ENCODE measurements at regions not wholly inside any gene's neighbourhood (a gene's known extent, or its start where the extent isn't known, plus 50 kb on each side); places are given as distances from the start of the nearest gene placed in this dataset.

DNA sequence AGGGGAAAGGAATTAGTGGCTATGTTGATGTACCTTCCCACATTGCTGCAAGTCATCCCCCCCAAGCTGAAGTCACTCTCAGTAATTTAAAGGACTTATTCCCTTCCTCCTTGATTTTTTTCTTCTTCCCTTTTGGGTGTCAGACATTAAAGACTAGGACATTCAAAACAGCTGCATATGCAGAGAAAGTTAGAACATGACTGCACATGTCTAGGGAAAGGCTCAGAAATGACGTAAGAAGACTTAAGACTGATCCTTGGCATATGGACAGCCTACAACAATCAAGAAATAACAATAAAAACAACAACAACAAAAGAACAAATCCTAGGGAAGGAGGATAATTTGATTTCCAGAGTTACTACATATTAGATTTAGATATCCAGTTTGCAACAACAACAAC, 997.5 kb downstream of the TLE4 start:
- no CpG with 5 or more reads among the region's 1 CpG for WGBS (ENCODE audit: insufficient coverage)
- Histone ChIP-seq H3K36me3 (ENCODE audit: control insufficient read depth, insufficient read depth, low read length) (no peaks in the 10 kb centered on the region), H3K4me3 (ENCODE audit: low read length) (no peak overlapping the region), H3K9me3 (replicated peaks; ENCODE audit: control insufficient read depth, low read depth, low read length) (peaks cover 4% of the 10 kb centered on the region), H3K27ac (ENCODE audit: low read length) (no peak overlapping the region), H3K4me1 (ENCODE audit: control insufficient read depth, insufficient read depth, low read length) (no peaks in the 10 kb centered on the region), H3K27me3 (ENCODE audit: control insufficient read depth, insufficient read depth, low read length) (no peaks in the 10 kb centered on the region)
- no peak for DNase-seq

- no peak overlapping the region for H3K27ac ChIP-seq (ENCODE audit: low read length)
- no peaks in the 10 kb centered on the region for H3K36me3 ChIP-seq (ENCODE audit: control insufficient read depth, insufficient read depth, low read length)
- no peak for DNase-seq
- no peaks in the 10 kb centered on the region for H3K9me3 ChIP-seq (replicated peaks; ENCODE audit: control insufficient read depth, low read depth, low read length)
- no peaks in the 10 kb centered on the region for H3K4me1 ChIP-seq (ENCODE audit: control insufficient read depth, insufficient read depth, low read length)
- WGBS (ENCODE audit: insufficient coverage) = no CpG with 5 or more reads among the region's 2 CpGs
- H3K27me3 ChIP-seq (ENCODE audit: control insufficient read depth, insufficient read depth, low read length) = no peaks in the 10 kb centered on the region
- H3K4me3 ChIP-seq (ENCODE audit: low read length) = no peak overlapping the region
These were observed 989.8 kb downstream of the TLE4 start for GRCh38 chr9:80561526-80561925.

DNA sequence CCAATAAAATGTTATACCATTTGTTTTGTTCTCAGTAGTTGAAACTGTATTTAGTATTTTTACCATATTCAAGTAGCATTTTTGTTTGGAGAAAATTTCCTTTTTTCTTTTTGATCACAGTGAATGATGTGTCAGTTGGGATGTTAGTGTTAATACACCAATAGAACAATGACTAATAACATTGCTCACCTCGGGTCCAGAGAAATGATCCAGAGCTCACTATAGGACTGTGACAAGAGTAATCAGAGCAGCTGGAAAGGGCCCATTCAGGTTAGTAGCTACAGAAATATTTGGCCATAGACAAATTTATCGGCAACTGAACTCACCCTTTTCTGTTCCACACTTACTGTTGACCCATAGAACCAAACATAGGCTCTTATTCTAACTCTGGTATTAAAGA, 989.2 kb downstream of the TLE4 start:
- WGBS (ENCODE audit: insufficient coverage) = no CpG with 5 or more reads among the region's 2 CpGs
- H3K27me3 ChIP-seq (ENCODE audit: control insufficient read depth, insufficient read depth, low read length) = no peaks in the 10 kb centered on the region
- no peak for DNase-seq
- H3K27ac ChIP-seq (ENCODE audit: low read length) = no peak overlapping the region
- no peaks in the 10 kb centered on the region for H3K36me3 ChIP-seq (ENCODE audit: control insufficient read depth, insufficient read depth, low read length)
- H3K4me1 ChIP-seq (ENCODE audit: control insufficient read depth, insufficient read depth, low read length) = no peaks in the 10 kb centered on the region
- H3K4me3 ChIP-seq (ENCODE audit: low read length) = no peak overlapping the region
- H3K9me3 ChIP-seq (replicated peaks; ENCODE audit: control insufficient read depth, low read depth, low read length) = no peaks in the 10 kb centered on the region

DNA sequence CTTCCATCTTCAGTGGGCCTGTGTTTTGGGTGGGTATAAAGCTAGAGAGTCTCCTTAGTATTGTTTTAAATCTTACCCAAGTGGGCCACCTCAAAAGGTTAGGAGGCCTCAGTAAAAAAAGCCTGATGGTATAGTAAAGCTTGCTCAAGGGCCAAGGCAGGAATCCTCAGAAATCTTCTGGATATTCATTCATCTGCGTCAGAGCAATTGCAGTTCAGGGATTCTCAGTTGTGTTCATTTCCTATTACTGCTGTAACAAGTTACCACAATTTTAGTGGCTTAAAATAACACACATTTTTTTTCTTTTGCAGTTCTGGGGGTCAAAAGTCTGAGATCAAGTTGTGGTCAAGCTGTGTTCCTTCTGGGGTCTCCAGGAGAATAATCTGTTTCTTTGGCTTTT, 985.5 kb downstream of the TLE4 start:
- H3K36me3 ChIP-seq (ENCODE audit: control insufficient read depth, insufficient read depth, low read length) = no peaks in the 10 kb centered on the region
- no peaks in the 10 kb centered on the region for H3K9me3 ChIP-seq (replicated peaks; ENCODE audit: control insufficient read depth, low read depth, low read length)
- H3K27ac ChIP-seq (ENCODE audit: low read length) = no peak overlapping the region
- no peaks in the 10 kb centered on the region for H3K4me1 ChIP-seq (ENCODE audit: control insufficient read depth, insufficient read depth, low read length)
- no CpG with 5 or more reads among the region's 1 CpG for WGBS (ENCODE audit: insufficient coverage)
- H3K4me3 ChIP-seq (ENCODE audit: low read length) = no peak overlapping the region
- DNase-seq = no peak
- no peaks in the 10 kb centered on the region for H3K27me3 ChIP-seq (ENCODE audit: control insufficient read depth, insufficient read depth, low read length)

- Histone ChIP-seq H3K27me3 (ENCODE audit: control insufficient read depth, insufficient read depth, low read length) (no peaks in the 10 kb centered on the region), H3K9me3 (replicated peaks; ENCODE audit: control insufficient read depth, low read depth, low read length) (no peaks in the 10 kb centered on the region), H3K4me1 (ENCODE audit: control insufficient read depth, insufficient read depth, low read length) (no peaks in the 10 kb centered on the region), H3K4me3 (ENCODE audit: low read length) (no peak overlapping the region), H3K36me3 (ENCODE audit: control insufficient read depth, insufficient read depth, low read length) (no peaks in the 10 kb centered on the region), H3K27ac (ENCODE audit: low read length) (no peak overlapping the region)
- DNase-seq = peak; percentile 26
These were observed 984.9 kb downstream of the TLE4 start for GRCh38 chr9:80556631-80557030.

DNA sequence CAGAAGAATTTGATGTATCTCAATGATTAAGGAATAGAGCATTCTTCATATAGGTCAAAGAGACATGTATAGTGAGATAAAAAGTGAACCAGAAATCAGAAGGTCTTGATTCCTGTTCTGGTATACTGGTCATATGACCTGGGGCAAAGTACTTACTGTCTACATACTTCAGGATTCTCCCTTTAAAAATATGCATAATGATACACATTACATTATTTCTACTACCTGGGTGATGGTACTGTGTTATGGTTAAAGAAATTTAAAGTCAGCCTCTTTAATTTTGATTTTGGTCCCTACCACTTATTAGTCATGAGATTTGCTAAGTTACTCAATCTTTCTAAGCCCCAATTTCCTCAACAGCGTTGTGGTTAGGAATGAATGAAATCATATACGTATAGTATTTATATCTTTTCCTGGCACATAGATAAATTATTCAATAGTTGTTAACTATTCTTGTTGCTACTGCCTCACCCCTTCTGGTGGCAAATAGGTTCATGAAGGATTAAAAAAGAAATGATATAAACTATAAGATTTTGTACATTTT, 984.1 kb downstream of the TLE4 start:
- Histone ChIP-seq H3K4me3 (ENCODE audit: low read length) (no peak overlapping the region), H3K27ac (ENCODE audit: low read length) (no peak overlapping the region), H3K9me3 (replicated peaks; ENCODE audit: control insufficient read depth, low read depth, low read length) (no peaks in the 10 kb centered on the region), H3K27me3 (ENCODE audit: control insufficient read depth, insufficient read depth, low read length) (no peaks in the 10 kb centered on the region), H3K4me1 (ENCODE audit: control insufficient read depth, insufficient read depth, low read length) (no peaks in the 10 kb centered on the region), H3K36me3 (ENCODE audit: control insufficient read depth, insufficient read depth, low read length) (no peaks in the 10 kb centered on the region)
- WGBS (ENCODE audit: insufficient coverage) = no CpG with 5 or more reads among the region's 2 CpGs
- DNase-seq = no peak

GRCh38 chr9:80554856-80555255, 983.1 kb downstream of the TLE4 start:
- H3K27ac ChIP-seq (ENCODE audit: low read length) = no peak overlapping the region
- no peaks in the 10 kb centered on the region for H3K9me3 ChIP-seq (replicated peaks; ENCODE audit: control insufficient read depth, low read depth, low read length)
- H3K4me3 ChIP-seq (ENCODE audit: low read length) = no peak overlapping the region
- no peaks in the 10 kb centered on the region for H3K36me3 ChIP-seq (ENCODE audit: control insufficient read depth, insufficient read depth, low read length)
- H3K27me3 ChIP-seq (ENCODE audit: control insufficient read depth, insufficient read depth, low read length) = no peaks in the 10 kb centered on the region
- no peaks in the 10 kb centered on the region for H3K4me1 ChIP-seq (ENCODE audit: control insufficient read depth, insufficient read depth, low read length)
- no peak for DNase-seq

DNA sequence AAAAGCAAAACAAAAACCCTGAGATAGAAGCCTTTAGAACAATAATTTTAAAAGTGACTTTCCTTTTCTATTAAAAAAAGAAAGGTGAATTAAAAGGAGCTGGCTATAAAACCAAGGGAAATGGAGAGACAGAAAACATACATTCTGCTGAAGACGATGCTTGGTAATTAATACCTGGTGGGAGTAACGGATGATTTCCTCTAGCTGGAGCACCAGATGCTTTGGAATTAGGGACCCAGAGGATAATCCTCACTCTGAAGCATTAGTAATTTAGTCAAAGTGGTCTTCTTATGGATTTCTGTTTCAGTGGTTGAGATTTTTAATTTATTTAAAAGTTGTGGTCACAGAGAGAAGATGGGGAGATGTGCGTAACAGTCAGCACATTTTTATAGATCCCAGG, 982.5 kb downstream of the TLE4 start:
- Histone ChIP-seq H3K4me1 (ENCODE audit: control insufficient read depth, insufficient read depth, low read length) (no peaks in the 10 kb centered on the region), H3K9me3 (replicated peaks; ENCODE audit: control insufficient read depth, low read depth, low read length) (no peaks in the 10 kb centered on the region), H3K4me3 (ENCODE audit: low read length) (no peak overlapping the region), H3K27ac (ENCODE audit: low read length) (no peak overlapping the region), H3K27me3 (ENCODE audit: control insufficient read depth, insufficient read depth, low read length) (no peaks in the 10 kb centered on the region), H3K36me3 (ENCODE audit: control insufficient read depth, insufficient read depth, low read length) (no peaks in the 10 kb centered on the region)
- 40% methylated on average over 1 of the region's 3 CpGs for WGBS (ENCODE audit: insufficient coverage)
- no peak for DNase-seq

DNA sequence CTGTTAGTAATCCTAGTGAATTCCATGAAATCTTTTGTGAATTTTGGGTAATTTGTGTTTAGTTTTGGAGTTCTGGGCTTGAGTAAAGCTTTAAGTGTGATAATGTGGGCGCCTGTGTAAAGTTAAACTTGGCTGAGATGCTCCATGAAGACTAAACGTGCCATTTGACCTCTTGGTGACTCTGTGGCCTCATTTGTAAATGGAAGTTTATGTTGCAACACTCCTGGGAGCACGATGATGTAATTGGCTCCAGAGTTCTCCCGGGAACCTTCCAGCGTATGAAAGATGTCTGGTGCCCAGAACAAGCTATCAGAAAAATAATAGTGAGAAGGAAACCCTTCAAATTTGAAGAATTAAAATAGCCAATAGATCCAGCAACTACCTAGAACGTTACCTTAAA, 981.2 kb downstream of the TLE4 start:
- Histone ChIP-seq H3K9me3 (replicated peaks; ENCODE audit: control insufficient read depth, low read depth, low read length) (no peaks in the 10 kb centered on the region), H3K27me3 (ENCODE audit: control insufficient read depth, insufficient read depth, low read length) (no peaks in the 10 kb centered on the region), H3K36me3 (ENCODE audit: control insufficient read depth, insufficient read depth, low read length) (no peaks in the 10 kb centered on the region), H3K27ac (ENCODE audit: low read length) (no peak overlapping the region), H3K4me1 (ENCODE audit: control insufficient read depth, insufficient read depth, low read length) (no peaks in the 10 kb centered on the region), H3K4me3 (ENCODE audit: low read length) (no peak overlapping the region)
- 40% methylated on average over 2 of the region's 6 CpGs for WGBS (ENCODE audit: insufficient coverage)
- peak; percentile 3 for DNase-seq

DNA sequence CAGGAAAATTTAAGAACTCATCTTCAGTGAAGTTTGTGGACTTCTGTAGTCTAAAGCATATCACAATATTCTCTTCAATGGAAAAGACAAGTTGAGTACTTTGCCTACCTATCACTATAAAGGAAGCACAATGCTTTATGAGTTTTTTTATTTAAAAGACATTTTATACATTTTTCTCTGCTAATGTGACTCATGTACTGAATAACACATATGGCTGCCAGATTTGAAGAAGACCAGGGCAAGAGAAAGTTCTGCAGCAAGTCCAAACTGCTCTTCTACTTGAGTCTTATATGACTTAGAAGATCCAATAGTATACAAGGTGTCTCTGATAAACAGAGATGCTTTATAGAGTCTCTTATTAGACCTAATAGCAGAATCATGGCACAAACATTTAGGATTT, 978.4 kb downstream of the TLE4 start:
- no peaks in the 10 kb centered on the region for H3K27me3 ChIP-seq (ENCODE audit: control insufficient read depth, insufficient read depth, low read length)
- no peak for DNase-seq
- H3K4me1 ChIP-seq (ENCODE audit: control insufficient read depth, insufficient read depth, low read length) = no peaks in the 10 kb centered on the region
- no peak overlapping the region for H3K4me3 ChIP-seq (ENCODE audit: low read length)
- H3K27ac ChIP-seq (ENCODE audit: low read length) = no peak overlapping the region
- no peaks in the 10 kb centered on the region for H3K36me3 ChIP-seq (ENCODE audit: control insufficient read depth, insufficient read depth, low read length)
- H3K9me3 ChIP-seq (replicated peaks; ENCODE audit: control insufficient read depth, low read depth, low read length) = no peaks in the 10 kb centered on the region

- no peaks in the 10 kb centered on the region for H3K36me3 ChIP-seq (ENCODE audit: control insufficient read depth, insufficient read depth, low read length)
- DNase-seq = no peak
- H3K4me1 ChIP-seq (ENCODE audit: control insufficient read depth, insufficient read depth, low read length) = no peaks in the 10 kb centered on the region
- peaks cover 4% of the 10 kb centered on the region for H3K9me3 ChIP-seq (replicated peaks; ENCODE audit: control insufficient read depth, low read depth, low read length)
- WGBS (ENCODE audit: insufficient coverage) = no CpG with 5 or more reads among the region's 4 CpGs
- no peaks in the 10 kb centered on the region for H3K27me3 ChIP-seq (ENCODE audit: control insufficient read depth, insufficient read depth, low read length)
- H3K4me3 ChIP-seq (ENCODE audit: low read length) = no peak overlapping the region
- H3K27ac ChIP-seq (ENCODE audit: low read length) = no peak overlapping the region
These were observed 975.8 kb downstream of the TLE4 start for GRCh38 chr9:80547613-80548012.
